Stimulated activated naive CD4-positive, alpha-beta T cell (primary cell): ENCODE measurements at regions not wholly inside any gene's neighbourhood (a gene's known extent, or its start where the extent isn't known, plus 50 kb on each side); places are given as distances from the start of the nearest gene placed in this dataset.

Experiments used
- DNase-seq, 6 experiments: peaks; one replicate each; lab custom pipeline; 2025; lab: John Stamatoyannopoulos, UW

DNA sequence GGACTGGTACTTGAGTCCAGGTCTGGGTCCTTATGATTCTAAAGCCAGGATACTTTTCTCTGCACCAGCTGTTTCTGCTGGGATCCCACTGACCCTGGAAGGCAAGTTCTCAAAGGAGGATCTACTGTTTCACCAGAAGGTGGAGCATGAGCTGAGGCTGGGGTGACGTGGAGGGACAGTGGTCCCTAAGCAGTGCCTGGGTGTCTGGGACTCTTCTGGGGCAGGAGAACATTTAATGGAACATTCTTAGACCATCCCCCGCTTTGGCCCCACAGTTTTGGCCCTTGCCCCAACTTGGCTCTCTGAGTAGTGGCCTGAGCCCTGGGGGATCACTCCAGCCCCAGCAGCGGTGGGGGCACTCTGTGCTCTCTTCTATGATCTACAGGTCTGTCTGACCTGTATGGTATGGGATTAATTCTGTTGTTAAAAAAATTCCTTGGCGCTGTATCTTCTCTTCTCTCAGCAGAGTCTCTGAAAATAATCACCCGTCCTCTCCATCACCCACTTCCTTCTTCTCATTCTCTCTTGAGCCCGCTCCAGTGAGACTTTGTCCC is 60.3 kb upstream of the CSF3R start:
- DNase-seq = no peak

DNA sequence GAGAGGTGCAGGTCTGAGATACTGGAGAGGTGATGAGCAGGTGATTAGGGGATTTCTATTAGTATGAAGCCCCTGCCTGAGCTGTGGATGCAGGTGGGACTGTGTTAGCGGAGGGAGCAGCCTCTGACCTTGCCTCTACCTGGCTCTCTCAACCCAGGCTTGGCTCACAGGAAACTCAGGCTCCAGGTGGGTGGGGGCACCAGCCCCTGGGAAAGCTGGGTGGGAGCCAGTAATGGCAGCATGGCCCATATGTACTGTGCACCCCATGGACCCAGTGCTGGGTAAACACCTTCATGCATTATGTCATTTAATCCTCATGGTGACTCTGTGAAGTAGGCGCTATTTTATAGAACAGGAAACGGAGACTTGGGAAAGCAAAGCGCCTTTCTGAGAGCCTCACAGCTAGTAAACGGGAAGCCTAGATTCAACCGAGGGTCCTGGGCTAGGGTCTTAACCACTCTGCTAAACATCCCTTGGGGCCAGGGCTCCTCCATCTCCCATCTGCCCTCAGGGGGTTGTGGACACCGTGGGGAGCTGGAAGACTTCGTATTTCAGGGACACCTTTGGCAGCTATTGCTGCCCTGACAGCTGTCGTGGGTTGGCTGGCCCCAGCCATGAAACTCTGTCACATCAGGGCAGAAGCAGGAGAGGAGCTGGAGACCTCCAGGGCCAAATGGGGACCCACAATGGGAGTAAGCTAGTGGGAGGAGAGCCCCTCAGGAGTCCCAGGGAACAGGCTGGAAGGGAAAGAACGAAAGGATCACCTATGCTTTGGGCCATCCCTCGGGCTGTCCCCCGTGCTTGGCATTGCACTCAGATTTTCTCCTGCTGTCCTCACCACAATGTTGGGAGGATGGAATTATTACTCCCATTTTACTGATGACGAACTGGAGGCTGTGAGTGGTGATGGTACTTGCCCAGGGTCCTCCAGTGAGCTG is 59.6 kb upstream of the CSF3R start:
- DNase-seq = no peak

DNA sequence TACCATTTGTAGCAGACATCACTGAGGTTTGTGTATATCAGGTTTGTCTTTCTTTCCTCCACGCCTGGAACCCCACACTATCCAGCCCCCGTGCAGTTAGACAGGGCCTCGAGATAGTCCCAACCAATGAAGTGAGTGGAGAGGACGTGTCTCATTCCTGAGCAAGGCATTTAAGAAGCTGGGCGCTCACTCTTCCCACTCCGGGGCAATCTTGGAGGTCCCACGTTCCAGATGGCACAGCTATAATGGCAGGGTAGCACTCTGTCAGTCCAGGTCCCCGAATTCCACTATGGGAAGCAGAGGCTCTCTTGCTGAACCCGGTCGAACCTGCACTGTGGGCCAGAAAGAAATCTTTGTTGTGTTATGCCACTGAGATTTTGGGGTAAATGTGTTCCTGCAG is 57.3 kb upstream of the CSF3R start:
- no peak for DNase-seq

DNA sequence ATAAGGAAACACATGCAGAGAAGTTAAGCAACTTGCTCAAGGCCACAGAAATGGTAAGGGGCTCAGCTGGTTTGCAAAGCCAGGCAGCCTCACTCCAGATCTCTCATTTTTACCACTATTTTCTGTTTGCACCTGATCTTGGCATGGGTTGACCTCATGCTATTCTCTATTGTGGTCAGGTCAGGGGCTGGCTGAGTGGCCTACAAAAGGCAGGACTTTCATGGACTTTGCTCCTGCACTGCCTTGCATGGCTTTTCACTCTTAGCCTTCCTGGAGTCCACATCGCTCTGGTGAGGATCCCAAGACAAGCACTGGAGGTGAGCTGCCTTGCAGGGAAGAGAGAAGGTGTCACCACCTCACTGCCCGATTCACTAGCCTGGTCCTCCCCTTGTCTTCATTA is 56.8 kb upstream of the CSF3R start:
- no peak for DNase-seq

DNA sequence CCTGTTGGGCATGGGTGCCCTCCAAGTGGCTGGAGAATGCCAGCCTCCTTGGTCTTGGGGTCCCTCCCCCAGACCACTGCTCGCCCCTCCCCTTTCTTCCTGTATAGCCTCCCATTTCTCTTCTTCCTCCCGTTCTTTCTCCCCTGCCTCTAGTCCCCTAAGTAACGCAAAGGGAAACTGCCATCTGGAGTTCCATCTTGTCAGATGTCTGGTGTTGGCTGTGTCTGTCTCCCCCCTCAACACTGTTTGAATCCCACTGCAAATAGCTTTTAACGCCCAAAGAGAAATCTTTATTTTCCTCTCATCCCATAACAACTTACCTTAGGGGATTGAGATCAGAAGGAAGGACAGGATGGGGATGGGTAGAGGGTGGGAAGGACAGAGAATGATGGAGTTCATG is 55.3 kb upstream of the CSF3R start:
- no peak for DNase-seq

DNA sequence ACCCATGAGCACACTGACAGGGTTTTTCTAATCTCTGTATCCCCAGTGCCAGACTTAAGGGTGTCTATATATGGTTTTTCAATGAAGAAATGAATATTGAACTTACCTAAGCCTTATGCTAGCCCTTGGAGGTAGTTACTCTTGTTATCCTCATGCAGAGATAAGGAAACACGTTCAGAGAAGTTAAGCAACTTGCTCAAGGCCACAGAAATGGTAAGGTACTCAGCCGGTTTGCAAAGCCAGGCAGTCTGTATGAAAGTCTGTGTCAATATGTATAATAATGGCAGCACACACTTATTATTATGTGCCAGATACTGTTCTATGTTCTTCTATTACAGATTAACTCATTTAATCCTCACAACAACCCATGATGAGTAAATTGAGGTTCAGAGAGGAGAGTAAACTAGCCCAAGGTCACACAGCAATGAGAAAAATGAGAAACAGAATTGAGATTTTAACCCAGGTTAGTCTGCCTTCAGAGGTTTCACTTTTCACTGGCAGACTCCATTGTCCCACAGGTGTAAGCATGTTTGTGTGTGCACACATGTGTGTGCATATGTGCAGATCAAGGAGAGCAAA is 54.6 kb upstream of the CSF3R start:
- DNase-seq = no peak

DNA sequence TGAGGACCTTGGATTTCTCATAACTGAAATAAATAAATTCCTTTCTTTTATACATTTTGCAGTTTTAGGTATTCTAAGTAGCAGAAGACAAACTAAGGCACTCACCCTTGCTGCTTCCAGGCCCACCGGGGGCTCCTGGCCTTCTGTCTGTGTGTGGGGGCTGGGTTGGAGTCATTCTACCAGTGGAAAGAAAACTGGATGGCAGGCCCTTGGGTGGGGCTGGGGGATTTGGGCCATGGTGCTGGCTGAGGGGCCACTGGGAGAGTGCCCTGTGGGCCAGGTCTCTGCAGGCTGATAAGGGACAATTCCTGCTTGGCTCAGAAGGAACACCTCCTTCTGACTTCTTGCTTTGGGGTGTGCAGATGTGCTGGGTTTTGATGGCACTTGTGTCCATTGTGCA is 54.0 kb upstream of the CSF3R start:
- no peak for DNase-seq

DNA sequence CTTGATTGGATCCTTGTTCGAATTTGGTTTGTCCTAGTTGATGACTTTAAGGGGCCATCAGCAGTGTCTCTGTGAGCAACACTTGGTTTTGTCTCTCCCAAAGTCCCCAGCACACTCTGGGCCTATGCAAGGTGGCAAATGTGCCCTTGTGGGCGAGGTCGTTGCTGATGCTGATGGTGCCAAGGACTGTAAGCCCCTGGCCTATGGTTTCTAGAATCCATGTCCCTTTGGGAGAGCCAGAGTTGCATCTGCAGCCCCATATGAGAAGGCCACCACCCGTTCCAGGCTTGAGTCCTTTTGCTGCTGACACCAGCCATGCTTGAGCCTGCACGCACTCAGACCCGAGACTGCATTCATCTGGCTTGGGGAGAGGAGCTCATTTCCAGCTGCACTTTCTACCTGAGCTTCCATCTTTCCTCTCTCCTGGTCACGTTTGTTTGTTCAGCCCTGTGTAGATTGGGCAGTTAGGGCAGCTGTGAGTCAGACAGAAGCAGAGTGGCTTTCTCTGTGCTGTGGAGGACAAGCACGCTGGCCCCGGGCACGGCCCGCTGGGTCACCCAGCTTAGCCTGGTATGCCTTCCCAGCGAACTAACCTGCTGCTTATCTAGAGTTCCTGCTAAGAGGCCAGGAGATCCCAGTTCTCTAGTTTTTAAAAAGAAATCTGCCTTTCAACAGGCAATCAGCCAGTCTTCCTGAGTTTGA is 52.1 kb upstream of the CSF3R start:
- DNase-seq = no peak

DNA sequence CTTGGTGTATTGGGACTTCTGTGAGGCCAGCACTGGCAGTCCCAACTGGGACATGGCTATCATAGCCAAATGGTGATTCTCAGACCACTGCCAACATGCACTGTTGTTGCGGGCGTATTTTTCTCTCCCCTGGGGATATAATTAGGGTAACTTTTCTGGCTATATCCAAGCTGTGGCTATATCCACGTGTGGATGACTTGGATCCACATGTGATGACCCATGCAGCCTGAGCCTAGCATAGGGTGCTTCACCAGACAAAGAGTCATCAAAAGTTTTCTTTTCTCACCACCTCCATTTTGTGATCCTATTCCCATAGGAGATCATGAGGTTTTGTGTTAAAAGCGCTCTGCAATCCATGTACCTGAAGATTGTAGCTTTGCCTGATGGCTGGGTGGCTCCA is 51.2 kb upstream of the CSF3R start:
- DNase-seq = no peak

DNA sequence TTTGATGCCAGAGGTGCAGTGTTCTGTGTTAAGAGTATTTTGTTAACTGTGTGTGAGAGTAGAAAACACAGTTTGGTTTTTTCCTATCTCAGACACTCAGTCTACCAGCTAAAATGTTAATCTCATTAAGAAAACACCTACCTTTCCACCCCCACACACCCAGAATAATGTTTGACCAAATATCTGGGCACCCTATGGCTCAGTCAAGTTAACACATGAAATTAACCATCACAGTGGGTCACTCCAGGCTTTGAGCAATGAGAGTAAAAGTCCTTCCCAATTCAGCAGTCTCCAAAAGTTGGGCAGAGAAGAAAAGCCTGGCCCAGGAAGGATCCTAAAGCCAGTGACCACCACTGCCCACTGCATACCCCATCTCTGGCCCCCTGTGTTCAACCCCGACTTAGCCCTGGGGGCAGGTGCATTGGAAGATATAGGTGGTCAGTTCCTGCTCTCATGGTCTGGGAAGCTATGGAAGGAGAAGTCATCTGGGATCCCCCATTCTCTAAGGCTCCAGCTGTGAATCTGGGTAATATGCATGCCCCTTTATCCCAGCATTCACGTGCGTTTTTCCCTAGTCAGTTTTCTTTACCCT is 50.2 kb upstream of the CSF3R start:
- no peak for DNase-seq
